ENCODE measurements at regions not wholly inside any gene's neighbourhood (a gene's known extent, or its start where the extent isn't known, plus 50 kb on each side); places are given as distances from the start of the nearest gene placed in this dataset.

DNA sequence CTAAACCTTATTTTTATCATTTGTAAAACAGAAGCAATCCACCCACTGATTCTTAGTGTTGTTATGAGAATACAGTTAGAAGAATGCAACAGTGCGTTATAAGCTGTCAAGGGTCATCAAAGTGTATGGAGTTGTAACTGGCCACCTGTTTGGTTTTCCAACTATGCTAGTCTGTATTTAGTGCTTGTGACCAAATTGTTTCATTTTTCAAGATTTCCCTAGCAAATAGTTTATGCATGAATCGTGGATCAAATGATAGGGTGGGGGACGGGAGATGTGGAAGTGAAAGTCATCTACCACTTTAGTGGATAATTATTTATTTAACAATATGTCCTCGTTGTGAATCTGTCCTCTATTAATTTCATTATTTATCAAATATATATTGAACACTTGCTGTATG, 175.4 kb upstream of the HDDC2 start (continued):
- TF ChIP-seq, protein P1, sequence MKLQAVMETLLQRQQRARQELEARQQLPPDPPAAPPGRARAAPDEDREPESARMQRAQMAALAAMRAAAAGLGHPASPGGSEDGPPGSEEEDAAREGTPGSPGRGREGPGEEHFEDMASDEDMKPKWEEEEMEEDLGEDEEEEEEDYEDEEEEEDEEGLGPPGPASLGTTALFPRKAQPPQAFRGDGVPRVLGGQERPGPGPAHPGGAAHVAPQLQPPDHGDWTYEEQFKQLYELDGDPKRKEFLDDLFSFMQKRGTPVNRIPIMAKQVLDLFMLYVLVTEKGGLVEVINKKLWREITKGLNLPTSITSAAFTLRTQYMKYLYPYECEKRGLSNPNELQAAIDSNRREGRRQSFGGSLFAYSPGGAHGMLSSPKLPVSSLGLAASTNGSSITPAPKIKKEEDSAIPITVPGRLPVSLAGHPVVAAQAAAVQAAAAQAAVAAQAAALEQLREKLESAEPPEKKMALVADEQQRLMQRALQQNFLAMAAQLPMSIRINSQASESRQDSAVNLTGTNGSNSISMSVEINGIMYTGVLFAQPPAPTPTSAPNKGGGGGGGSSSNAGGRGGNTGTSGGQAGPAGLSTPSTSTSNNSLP (IDR thresholded peaks at IDR 0.05; ENCODE audit: borderline replicate concordance, low read depth, low read length): no peak
- no peak for TF ChIP-seq BRCA1 (IDR thresholded peaks at IDR 0.05)
- TF ChIP-seq BRCA1 (CRISPR knock-in tag; IDR thresholded peaks at IDR 0.05): no peak
- no peak for TF ChIP-seq ZNF740 (CRISPR knock-in tag; IDR thresholded peaks at IDR 0.05)
- TF ChIP-seq ZNF740 (tag; IDR thresholded peaks at IDR 0.05): no peak

DNA sequence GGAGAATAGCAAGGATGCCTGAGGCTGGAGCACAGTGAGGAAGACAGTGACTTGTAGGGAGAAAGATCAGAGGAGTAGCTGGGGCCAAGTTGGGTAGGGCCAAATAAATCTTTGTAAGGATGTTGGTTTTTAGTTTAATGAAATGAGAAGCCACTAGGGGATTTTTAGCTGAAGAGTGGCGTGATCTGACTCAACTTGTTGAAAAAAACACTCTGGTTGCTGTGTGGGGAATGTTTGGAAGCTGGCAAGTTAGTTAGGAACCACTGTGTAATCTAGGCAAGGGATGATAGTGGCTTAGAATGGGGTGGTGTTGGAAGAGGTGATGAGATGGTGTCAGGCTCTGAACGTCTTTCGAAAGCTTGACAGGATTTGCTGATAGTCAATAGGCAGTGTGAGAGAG, 176.1 kb upstream of the HDDC2 start:
- Histone ChIP-seq H3K4me2 (ENCODE audit: insufficient read depth, low read length) (no peak overlapping the region), H3K9ac (ENCODE audit: insufficient read depth in 1 of 2, low read depth in 2 of 2, low read length in 2 of 2) (no peak overlapping the region), H3K79me2 (ENCODE audit: control insufficient read depth, insufficient read depth, low read length) (no peaks in the 10 kb centered on the region), H3K27ac (ENCODE audit: extremely low read depth, low read depth, low read length) (no peak overlapping the region), H3K4me1 (replicated peaks in 1 of 2; ENCODE audit: control insufficient read depth in 2 of 2, insufficient read depth in 2 of 2, low read length in 2 of 2) (no peaks in the 10 kb centered on the region), H3K36me3 (ENCODE audit: control insufficient read depth, insufficient read depth, low read length) (no peaks in the 10 kb centered on the region), H3K27me3 (ENCODE audit: control insufficient read depth in 2 of 2, insufficient read depth in 2 of 2, low read length in 2 of 2) (no peaks in the 10 kb centered on the region), H3K9me3 (replicated peaks; ENCODE audit: control insufficient read depth, insufficient read depth, low read depth, low read length) (no peaks in the 10 kb centered on the region), H2AFZ (ENCODE audit: low read depth, low read length) (no peak overlapping the region), H3K9me1 (ENCODE audit: control insufficient read depth, insufficient read depth, low read length) (no peaks in the 10 kb centered on the region), H3K4me3 (no peak overlapping the region), H4K20me1 (replicated peaks; ENCODE audit: control insufficient read depth, insufficient read depth, low read length) (no peaks in the 10 kb centered on the region)
- no TSS peak for BruUV-seq (replicated peaks)
- FAIRE-seq (no peak), ATAC-seq (no peak), DNase-seq (ENCODE audit: extremely low read depth in 1 of 4, low spot score in 3 of 4) (no peak)
- POLR2A ChIA-PET: interaction anchor here (0.7 kb wide), 1 partner anchor 376 kb away, joined by 3 read pairs; no protein-coding TSS in a partner anchor
- in situ Hi-C loops (cut with MboI): no loop called here
- CTCF ChIA-PET (ENCODE audit: low intra/inter-chr PET ratio): no interaction called here
- 0% methylated on average over 3 of the region's 3 CpGs for WGBS (ENCODE audit: insufficient coverage, low coverage, missing lambda C conversion rate)
- intact Hi-C loops (cut with micrococcal nuclease): loop anchor here (10.0 kb wide), 1 partner anchor 163 kb away; no protein-coding TSS in a partner anchor
- no peak for TF ChIP-seq ZNF232 (CRISPR knock-in tag; IDR thresholded peaks at IDR 0.05)
- TF ChIP-seq ARID3B (CRISPR knock-in tag; IDR thresholded peaks at IDR 0.05; ENCODE audit: borderline replicate concordance): no peak
- no peak for TF ChIP-seq ZNF76 (CRISPR knock-in tag; IDR thresholded peaks at IDR 0.05; ENCODE audit: borderline replicate concordance)
- no peak for TF ChIP-seq ZNF253 (CRISPR knock-in tag; conservative IDR thresholded peaks at IDR 0.05)
- no peak for TF ChIP-seq MTF1 (CRISPR knock-in tag; IDR thresholded peaks at IDR 0.05; ENCODE audit: borderline replicate concordance)
- TF ChIP-seq SMC3 (conservative IDR thresholded peaks at IDR 0.05; ENCODE audit: insufficient read depth, low read depth, low read length): no peak
- TF ChIP-seq ZBTB34 (CRISPR knock-in tag; IDR thresholded peaks at IDR 0.05): no peak
- no peak for TF ChIP-seq MAZ (CRISPR knock-in tag; conservative IDR thresholded peaks at IDR 0.05 in 1 of 2, IDR thresholded peaks at IDR 0.05 in 1 of 2)
- TF ChIP-seq FOXA3 (CRISPR knock-in tag; conservative IDR thresholded peaks at IDR 0.05 in 1 of 2, IDR thresholded peaks at IDR 0.05 in 1 of 2): no peak
- no peak for TF ChIP-seq GTF2F1 (IDR thresholded peaks at IDR 0.05; ENCODE audit: low read depth, low read length)
- TF ChIP-seq SIN3A (IDR thresholded peaks at IDR 0.05; ENCODE audit: borderline replicate concordance in 2 of 2, control insufficient read depth in 1 of 2, low read depth in 2 of 2, low read length in 2 of 2): no peak
